ENCODE measurements at regions not wholly inside any gene's neighbourhood (a gene's known extent, or its start where the extent isn't known, plus 50 kb on each side); places are given as distances from the start of the nearest gene placed in this dataset.

GRCh38 chr9:135253305-135254004, 166.0 kb downstream of the OLFM1 start:
- TF ChIP-seq, protein P1, sequence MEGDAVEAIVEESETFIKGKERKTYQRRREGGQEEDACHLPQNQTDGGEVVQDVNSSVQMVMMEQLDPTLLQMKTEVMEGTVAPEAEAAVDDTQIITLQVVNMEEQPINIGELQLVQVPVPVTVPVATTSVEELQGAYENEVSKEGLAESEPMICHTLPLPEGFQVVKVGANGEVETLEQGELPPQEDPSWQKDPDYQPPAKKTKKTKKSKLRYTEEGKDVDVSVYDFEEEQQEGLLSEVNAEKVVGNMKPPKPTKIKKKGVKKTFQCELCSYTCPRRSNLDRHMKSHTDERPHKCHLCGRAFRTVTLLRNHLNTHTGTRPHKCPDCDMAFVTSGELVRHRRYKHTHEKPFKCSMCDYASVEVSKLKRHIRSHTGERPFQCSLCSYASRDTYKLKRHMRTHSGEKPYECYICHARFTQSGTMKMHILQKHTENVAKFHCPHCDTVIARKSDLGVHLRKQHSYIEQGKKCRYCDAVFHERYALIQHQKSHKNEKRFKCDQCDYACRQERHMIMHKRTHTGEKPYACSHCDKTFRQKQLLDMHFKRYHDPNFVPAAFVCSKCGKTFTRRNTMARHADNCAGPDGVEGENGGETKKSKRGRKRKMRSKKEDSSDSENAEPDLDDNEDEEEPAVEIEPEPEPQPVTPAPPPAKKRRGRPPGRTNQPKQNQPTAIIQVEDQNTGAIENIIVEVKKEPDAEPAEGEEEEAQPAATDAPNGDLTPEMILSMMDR (IDR thresholded peaks at IDR 0.05), result no peak
- TF ChIP-seq POLR2A (IDR thresholded peaks at IDR 0.05), result no peak
